ENCODE measurements at regions not wholly inside any gene's neighbourhood (a gene's known extent, or its start where the extent isn't known, plus 50 kb on each side); places are given as distances from the start of the nearest gene placed in this dataset.

- Histone ChIP-seq H3K36me3 (no peaks in the 10 kb centered on the region), H3K4me1 (no peaks in the 10 kb centered on the region), H3K9me3 (no peaks in the 10 kb centered on the region), H3K27ac (no peak overlapping the region), H3K27me3 (no peaks in the 10 kb centered on the region), H3K4me3 (no peak overlapping the region)
- intact Hi-C loops (cut with DNase I; ENCODE audit: low total_unique reads): no loop called here
- TF ChIP-seq POLR2A (IDR thresholded peaks at IDR 0.05) (no peak), CTCF (IDR thresholded peaks at IDR 0.05) (no peak)
- DNase-seq: no peak
These were observed 146.2 kb upstream of the GORAB start for GRCh38 chr1:170385750-170386149.

- no peak for TF ChIP-seq CTCF (IDR thresholded peaks at IDR 0.05)
These were observed 143.5 kb upstream of the GORAB start for GRCh38 chr1:170388489-170388888.

GRCh38 chr1:170395149-170395548, 136.8 kb upstream of the GORAB start:
- DNase-seq: no peak
- Histone ChIP-seq H3K9me3 (no peaks in the 10 kb centered on the region), H3K4me1 (no peaks in the 10 kb centered on the region), H3K27me3 (no peaks in the 10 kb centered on the region), H3K27ac (no peak overlapping the region), H3K36me3 (no peaks in the 10 kb centered on the region), H3K4me3 (no peak overlapping the region)
- intact Hi-C loops (cut with DNase I; ENCODE audit: low total_unique reads): no loop called here
- TF ChIP-seq POLR2A (IDR thresholded peaks at IDR 0.05) (no peak), CTCF (IDR thresholded peaks at IDR 0.05) (no peak)

More at GRCh38 chr1:170388489-170388888, 143.5 kb upstream of the GORAB start:
- no peak overlapping the region for H3K27ac ChIP-seq
- no peaks in the 10 kb centered on the region for H3K4me1 ChIP-seq
- H3K9me3 ChIP-seq: no peaks in the 10 kb centered on the region
- intact Hi-C loops (cut with DNase I; ENCODE audit: low total_unique reads): no loop called here
- no peaks in the 10 kb centered on the region for H3K36me3 ChIP-seq
- no peak for DNase-seq
- H3K4me3 ChIP-seq: no peak overlapping the region
- H3K27me3 ChIP-seq: no peaks in the 10 kb centered on the region

- no peaks in the 10 kb centered on the region for H3K36me3 ChIP-seq
- H3K27ac ChIP-seq: no peak overlapping the region
- H3K9me3 ChIP-seq: no peaks in the 10 kb centered on the region
- H3K27me3 ChIP-seq: no peaks in the 10 kb centered on the region
- DNase-seq: no peak
- no peaks in the 10 kb centered on the region for H3K4me1 ChIP-seq
- TF ChIP-seq CTCF (IDR thresholded peaks at IDR 0.05) (no peak), POLR2A (IDR thresholded peaks at IDR 0.05) (no peak)
- intact Hi-C loops (cut with DNase I; ENCODE audit: low total_unique reads): no loop called here
- no peak overlapping the region for H3K4me3 ChIP-seq
These were observed 134.9 kb upstream of the GORAB start for GRCh38 chr1:170397061-170397460.

GRCh38 chr1:170402476-170403311, 129.3 kb upstream of the GORAB start:
- no peak for DNase-seq
- peak overlapping the region; percentile 15 to 20 for H3K27ac ChIP-seq
- intact Hi-C loops (cut with DNase I; ENCODE audit: low total_unique reads): no loop called here

More at GRCh38 chr1:170402476-170403311, 129.3 kb upstream of the GORAB start:
- Histone ChIP-seq H3K36me3 (no peaks in the 10 kb centered on the region), H3K4me1 (no peaks in the 10 kb centered on the region), H3K9me3 (no peaks in the 10 kb centered on the region), H3K4me3 (no peak overlapping the region), H3K27me3 (no peaks in the 10 kb centered on the region)
- TF ChIP-seq POLR2A (IDR thresholded peaks at IDR 0.05): no peak
- TF ChIP-seq CTCF (IDR thresholded peaks at IDR 0.05): no peak
